IPS DF 6.9 (cell line): ENCODE measurements at regions not wholly inside any gene's neighbourhood (a gene's known extent, or its start where the extent isn't known, plus 50 kb on each side); places are given as distances from the start of the nearest gene placed in this dataset.

Experiments
- DNase-seq: peaks from one replicate; pipeline ENCODE4 v3.0.0-alpha.2; 2013; ENCODE audit warnings: low read depth, low spot score
- H3K27ac ChIP-seq: one replicate; pipeline ENCODE4 v1.5.1; 2013; ENCODE audit warnings: low read length, control low read depth
- H3K27me3 ChIP-seq: 2 replicates; pipeline ENCODE4 v1.6.1; 2013; ENCODE audit warnings: mild to moderate bottlenecking, low read length; ENCODE audit not compliant: control insufficient read depth, insufficient read depth
- H3K36me3 ChIP-seq: 2 replicates; pipeline ENCODE4 v1.6.1; 2013; ENCODE audit warnings: low read length; ENCODE audit not compliant: control insufficient read depth, insufficient read depth
- H3K4me1 ChIP-seq: 2 replicates; pipeline ENCODE4 v1.6.1; 2013; ENCODE audit warnings: low read length; ENCODE audit not compliant: control insufficient read depth, insufficient read depth
- H3K4me3 ChIP-seq: 2 replicates; pipeline ENCODE4 v1.5.1; 2013; ENCODE audit warnings: mild to moderate bottlenecking, low read length
- H3K9me3 ChIP-seq: 2 replicates; pipeline ENCODE4 v1.6.1; 2013; ENCODE audit warnings: low read length, inconsistent platforms; ENCODE audit not compliant: control insufficient read depth, insufficient read depth
- WGBS: extraction: QIAGEN DNeasy Blood & Tissue Kit; methylation state at CpG from one replicate; pipeline ENCODE4 v1.1.7; 2013; ENCODE audit warnings: mixed read lengths, missing lambda C conversion rate; ENCODE audit not compliant: insufficient read length, insufficient coverage; 5-methylcytosine and 5-hydroxymethylcytosine counted together

- H3K27me3 ChIP-seq, result no peaks in the 10 kb centered on the region
- H3K9me3 ChIP-seq, result no peaks in the 10 kb centered on the region
- no peak overlapping the region for H3K4me3 ChIP-seq
- H3K4me1 ChIP-seq, result no peaks in the 10 kb centered on the region
- no peak overlapping the region for H3K27ac ChIP-seq
- H3K36me3 ChIP-seq, result no peaks in the 10 kb centered on the region
- no peak for DNase-seq
- no CpG with 5 or more reads among the region's 3 CpGs for WGBS
Observed at GRCh38 chr4:10285028-10285427, 168.4 kb upstream of the WDR1 start.

GRCh38 chr4:10283761-10284160, 167.2 kb upstream of the WDR1 start:
- H3K4me3 ChIP-seq, result no peak overlapping the region
- no CpG with 5 or more reads among the region's 2 CpGs for WGBS
- H3K9me3 ChIP-seq, result no peaks in the 10 kb centered on the region
- no peaks in the 10 kb centered on the region for H3K4me1 ChIP-seq
- no peaks in the 10 kb centered on the region for H3K27me3 ChIP-seq
- no peak for DNase-seq
- H3K27ac ChIP-seq, result no peak overlapping the region
- no peaks in the 10 kb centered on the region for H3K36me3 ChIP-seq

- no peak for DNase-seq
- Histone ChIP-seq H3K36me3 (no peaks in the 10 kb centered on the region), H3K9me3 (no peaks in the 10 kb centered on the region), H3K27ac (no peak overlapping the region), H3K4me1 (no peaks in the 10 kb centered on the region), H3K27me3 (no peaks in the 10 kb centered on the region), H3K4me3 (no peak overlapping the region)
- WGBS, result no CpG with 5 or more reads among the region's 3 CpGs
Observed at GRCh38 chr4:10281996-10282395, 165.4 kb upstream of the WDR1 start.

GRCh38 chr4:10279261-10279660, 162.7 kb upstream of the WDR1 start:
- no peak for DNase-seq
- no peaks in the 10 kb centered on the region for H3K27me3 ChIP-seq
- no peaks in the 10 kb centered on the region for H3K36me3 ChIP-seq
- no peaks in the 10 kb centered on the region for H3K4me1 ChIP-seq
- H3K27ac ChIP-seq, result no peak overlapping the region
- H3K4me3 ChIP-seq, result no peak overlapping the region
- no peaks in the 10 kb centered on the region for H3K9me3 ChIP-seq
- no CpG with 5 or more reads among the region's 7 CpGs for WGBS

- no peaks in the 10 kb centered on the region for H3K4me1 ChIP-seq
- no CpG with 5 or more reads among the region's 5 CpGs for WGBS
- H3K27me3 ChIP-seq, result no peaks in the 10 kb centered on the region
- no peak for DNase-seq
- no peaks in the 10 kb centered on the region for H3K9me3 ChIP-seq
- H3K36me3 ChIP-seq, result no peaks in the 10 kb centered on the region
- H3K4me3 ChIP-seq, result no peak overlapping the region
- H3K27ac ChIP-seq, result no peak overlapping the region
Observed at GRCh38 chr4:10278071-10278470, 161.5 kb upstream of the WDR1 start.

GRCh38 chr4:10276152-10276551, 159.6 kb upstream of the WDR1 start:
- H3K27me3 ChIP-seq, result no peaks in the 10 kb centered on the region
- WGBS, result no CpG with 5 or more reads among the region's 4 CpGs
- no peak for DNase-seq
- no peaks in the 10 kb centered on the region for H3K36me3 ChIP-seq
- H3K4me3 ChIP-seq, result no peak overlapping the region
- no peaks in the 10 kb centered on the region for H3K9me3 ChIP-seq
- no peaks in the 10 kb centered on the region for H3K4me1 ChIP-seq
- H3K27ac ChIP-seq, result no peak overlapping the region

GRCh38 chr4:10275696-10276095, 159.1 kb upstream of the WDR1 start:
- Histone ChIP-seq H3K27ac (no peak overlapping the region), H3K4me3 (no peak overlapping the region), H3K36me3 (no peaks in the 10 kb centered on the region), H3K9me3 (no peaks in the 10 kb centered on the region), H3K27me3 (no peaks in the 10 kb centered on the region), H3K4me1 (no peaks in the 10 kb centered on the region)
- no CpG with 5 or more reads among the region's 4 CpGs for WGBS
- DNase-seq, result no peak

- Histone ChIP-seq H3K9me3 (no peaks in the 10 kb centered on the region), H3K4me3 (no peak overlapping the region), H3K27ac (no peak overlapping the region), H3K36me3 (no peaks in the 10 kb centered on the region), H3K4me1 (no peaks in the 10 kb centered on the region), H3K27me3 (no peaks in the 10 kb centered on the region)
- no peak for DNase-seq
- WGBS, result no CpG with 5 or more reads among the region's 4 CpGs
Observed at GRCh38 chr4:10273030-10273429, 156.4 kb upstream of the WDR1 start.

GRCh38 chr4:10272511-10272910, 155.9 kb upstream of the WDR1 start:
- Histone ChIP-seq H3K27ac (no peak overlapping the region), H3K4me1 (no peaks in the 10 kb centered on the region), H3K9me3 (no peaks in the 10 kb centered on the region), H3K36me3 (no peaks in the 10 kb centered on the region), H3K4me3 (no peak overlapping the region), H3K27me3 (no peaks in the 10 kb centered on the region)
- no peak for DNase-seq
- no CpG with 5 or more reads among the region's 5 CpGs for WGBS

GRCh38 chr4:10267066-10267465, 150.5 kb upstream of the WDR1 start:
- Histone ChIP-seq H3K36me3 (no peaks in the 10 kb centered on the region), H3K27me3 (no peaks in the 10 kb centered on the region), H3K4me3 (no peak overlapping the region), H3K4me1 (no peaks in the 10 kb centered on the region), H3K27ac (no peak overlapping the region), H3K9me3 (no peaks in the 10 kb centered on the region)
- no peak for DNase-seq
- WGBS, result no CpG with 5 or more reads among the region's 4 CpGs

- Histone ChIP-seq H3K27ac (no peak overlapping the region), H3K36me3 (no peaks in the 10 kb centered on the region), H3K4me3 (no peak overlapping the region), H3K4me1 (no peaks in the 10 kb centered on the region), H3K9me3 (no peaks in the 10 kb centered on the region), H3K27me3 (no peaks in the 10 kb centered on the region)
- DNase-seq, result no peak
- no CpG with 5 or more reads among the region's 2 CpGs for WGBS
Observed at GRCh38 chr4:10260777-10261176, 144.2 kb upstream of the WDR1 start.
